ENCODE measurements at regions not wholly inside any gene's neighbourhood (a gene's known extent, or its start where the extent isn't known, plus 50 kb on each side); places are given as distances from the start of the nearest gene placed in this dataset.
"Not testable (repeated sequence)": the region's sequence is repeated elsewhere in the genome, so short reads cannot be mapped to it uniquely, and the experiment has no call there.

- ChIA-PET POLR2A (no interaction called here), CTCF (no interaction called here)
- Histone ChIP-seq H3K4me3 (ENCODE audit: low read depth, low read length) (no peak overlapping the region), H3K27me3 (ENCODE audit: control insufficient read depth, insufficient read depth, low read length) (no peaks in the 10 kb centered on the region), H3K9me3 (ENCODE audit: control insufficient read depth, insufficient read depth, low read length) (no peaks in the 10 kb centered on the region), H3K27ac (ENCODE audit: low read depth, low read length) (no peak overlapping the region)
- TF ChIP-seq CTCF (IDR thresholded peaks at IDR 0.05; ENCODE audit: low read depth, low read length): no peak
- DNase-seq (ENCODE audit: low read depth, low spot score): no peak
Measured at GRCh38 chr13:64083811-64084210, 2668.2 kb upstream of the PCDH20 start.

GRCh38 chr13:64083396-64083795 is 2667.7 kb upstream of the PCDH20 start:
- CTCF ChIA-PET: no interaction called here
- no peaks in the 10 kb centered on the region for H3K27me3 ChIP-seq (ENCODE audit: control insufficient read depth, insufficient read depth, low read length)

GRCh38 chr13:64078480-64078936 is 2662.9 kb upstream of the PCDH20 start:
- POLR2A ChIA-PET: no interaction called here
- no peak for DNase-seq (ENCODE audit: low read depth, low spot score)
- TF ChIP-seq CTCF (IDR thresholded peaks at IDR 0.05; ENCODE audit: low read depth, low read length): no peak
- H3K9me3 ChIP-seq (ENCODE audit: control insufficient read depth, insufficient read depth, low read length): peaks cover 19% of the 10 kb centered on the region
- no peak overlapping the region for H3K4me3 ChIP-seq (ENCODE audit: low read depth, low read length)
- CTCF ChIA-PET: no interaction called here
- H3K27me3 ChIP-seq (ENCODE audit: control insufficient read depth, insufficient read depth, low read length): no peaks in the 10 kb centered on the region
- H3K27ac ChIP-seq (ENCODE audit: low read depth, low read length): no peak overlapping the region

More at GRCh38 chr13:64083396-64083795, 2667.7 kb upstream of the PCDH20 start:
- DNase-seq (ENCODE audit: low read depth, low spot score): no peak
- no peak overlapping the region for H3K4me3 ChIP-seq (ENCODE audit: low read depth, low read length)
- POLR2A ChIA-PET: no interaction called here
- no peak for TF ChIP-seq CTCF (IDR thresholded peaks at IDR 0.05; ENCODE audit: low read depth, low read length)
- peaks cover 3% of the 10 kb centered on the region; the same call in 1 of the 2 replicates for H3K9me3 ChIP-seq (ENCODE audit: control insufficient read depth, insufficient read depth, low read length)
- H3K27ac ChIP-seq (ENCODE audit: low read depth, low read length): no peak overlapping the region

GRCh38 chr13:64078025-64078424 is 2662.4 kb upstream of the PCDH20 start:
- no peak overlapping the region for H3K4me3 ChIP-seq (ENCODE audit: low read depth, low read length)
- peaks cover 19% of the 10 kb centered on the region for H3K9me3 ChIP-seq (ENCODE audit: control insufficient read depth, insufficient read depth, low read length)
- H3K27me3 ChIP-seq (ENCODE audit: control insufficient read depth, insufficient read depth, low read length): no peaks in the 10 kb centered on the region
- no peak overlapping the region for H3K27ac ChIP-seq (ENCODE audit: low read depth, low read length)
- no peak for DNase-seq (ENCODE audit: low read depth, low spot score)
- TF ChIP-seq CTCF (IDR thresholded peaks at IDR 0.05; ENCODE audit: low read depth, low read length): no peak
- ChIA-PET POLR2A (no interaction called here), CTCF (no interaction called here)

- H3K4me3 ChIP-seq (ENCODE audit: low read depth, low read length); POLR2A ChIA-PET; H3K27me3 ChIP-seq (ENCODE audit: control insufficient read depth, insufficient read depth, low read length); H3K27ac ChIP-seq (ENCODE audit: low read depth, low read length); DNase-seq (ENCODE audit: low read depth, low spot score): not testable (repeated sequence)
- CTCF ChIA-PET: interaction anchor here (0.6 to 0.7 kb wide), 2 partner anchors 9 to 26 kb away, joined by 4 to 6 read pairs; no protein-coding TSS in a partner anchor
- H3K9me3 ChIP-seq (ENCODE audit: control insufficient read depth, insufficient read depth, low read length): peaks cover 19% of the 10 kb centered on the region
Measured at GRCh38 chr13:64077132-64077835, 2661.6 kb upstream of the PCDH20 start.

Data from AG04450 (cell line).